NT2/D1 (cell line): ENCODE measurements at regions not wholly inside any gene's neighbourhood (a gene's known extent, or its start where the extent isn't known, plus 50 kb on each side); places are given as distances from the start of the nearest gene placed in this dataset.

Source experiments
- YY1 ChIP-seq: IDR thresholded peaks from 2 replicates; pipeline ENCODE4 v1.6.1; 2011; ENCODE audit not compliant: insufficient read length, insufficient read depth
- ZNF274 ChIP-seq: IDR thresholded peaks from 2 replicates; pipeline ENCODE4 v1.6.1; 2011; ENCODE audit warnings: mild to moderate bottlenecking, low read depth, low read length

DNA sequence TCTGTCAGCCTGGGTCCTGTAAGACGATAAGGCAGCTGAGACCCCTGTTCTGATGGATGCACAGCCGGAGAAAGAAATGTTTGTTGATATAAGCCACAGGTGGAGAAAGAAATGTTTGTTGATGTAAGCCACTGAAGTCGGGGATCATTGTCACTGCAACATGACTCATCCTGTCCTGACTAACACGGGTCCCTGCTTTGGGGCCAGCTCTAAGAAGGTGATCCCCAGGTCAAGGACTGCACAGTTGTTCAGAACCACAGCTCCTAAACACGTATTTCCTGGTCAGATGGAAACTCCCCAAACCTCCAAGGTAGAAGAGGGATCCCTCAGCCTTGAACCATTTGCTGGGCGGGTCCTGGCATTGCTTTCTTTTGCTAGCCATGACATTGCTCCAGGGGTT lies 86.4 kb upstream of the IGSF21 start:
- TF ChIP-seq YY1: no peak
- TF ChIP-seq ZNF274: no peak
